Renal cortical epithelial cell (primary cell): ENCODE measurements at regions not wholly inside any gene's neighbourhood (a gene's known extent, or its start where the extent isn't known, plus 50 kb on each side); places are given as distances from the start of the nearest gene placed in this dataset.

Source experiments
- DNase-seq: peaks from one replicate; pipeline ENCODE4 v3.0.0-alpha.2; 2011; ENCODE audit warnings: low read depth

DNA sequence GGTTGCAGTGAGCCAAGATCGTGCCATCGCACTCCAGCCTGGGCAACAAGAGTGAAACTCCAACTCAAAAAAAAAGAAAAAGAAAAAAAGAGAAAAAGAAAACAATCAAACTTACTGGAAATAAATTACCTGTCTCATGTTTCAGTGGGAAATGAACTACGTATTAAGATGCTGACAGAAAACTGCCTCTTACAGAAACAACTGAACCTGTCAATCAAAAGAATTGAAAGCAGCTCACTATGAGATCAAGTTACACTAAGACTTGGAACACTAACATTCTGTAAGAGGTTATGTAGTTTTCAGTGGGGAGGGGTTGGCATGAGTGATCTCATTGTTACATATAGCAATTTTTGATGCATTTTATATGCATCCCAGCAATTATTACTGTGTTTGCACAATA, 64.4 kb upstream of the SPATA31E1 start:
- no peak for DNase-seq

GRCh38 chr9:87824216-87824875, 58.3 kb upstream of the SPATA31E1 start:
- DNase-seq: no peak

- DNase-seq: no peak
Observed at GRCh38 chr9:87824886-87825285, 57.8 kb upstream of the SPATA31E1 start.

GRCh38 chr9:87826331-87826730, 56.3 kb upstream of the SPATA31E1 start:
- DNase-seq: no peak

DNA sequence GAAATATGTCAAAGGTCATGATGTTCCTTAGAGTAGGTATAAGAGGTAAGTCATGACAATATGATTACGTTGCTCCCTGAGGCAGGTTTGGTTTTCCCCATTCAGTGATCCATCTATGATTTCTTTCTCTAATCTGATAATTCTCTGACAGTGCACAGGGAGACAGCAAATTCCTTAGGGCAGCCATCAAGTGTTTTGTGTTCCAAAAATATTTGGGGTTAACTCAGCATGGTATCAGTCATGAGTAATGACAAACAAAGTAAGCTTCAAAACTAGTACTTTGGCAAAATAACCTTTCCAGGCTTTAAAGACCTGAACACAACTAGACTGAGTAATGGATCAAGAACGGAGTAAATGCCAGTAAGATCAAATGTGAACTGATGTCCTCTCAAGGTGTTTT, 55.3 kb upstream of the SPATA31E1 start:
- no peak for DNase-seq

DNA sequence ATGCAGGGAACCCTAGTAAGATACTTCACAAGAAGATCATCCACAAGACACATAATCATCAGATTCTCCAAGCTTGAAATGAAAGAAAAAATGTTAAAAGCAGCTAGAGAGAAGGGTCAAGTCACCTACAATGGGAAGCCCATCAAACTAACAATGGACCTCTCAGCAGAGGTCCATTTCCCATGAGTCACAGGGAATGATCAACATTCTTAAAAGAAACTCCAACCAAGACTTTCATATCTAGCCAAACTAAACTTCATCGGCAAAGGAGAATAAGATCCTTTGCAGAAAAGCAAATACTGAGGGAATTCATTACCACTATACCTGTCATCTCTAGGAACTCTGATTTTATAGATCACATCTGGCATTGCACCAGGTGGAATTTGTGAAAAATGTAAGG, 52.9 kb upstream of the SPATA31E1 start:
- peak; percentile 18 for DNase-seq

GRCh38 chr9:87830446-87830845, 52.2 kb upstream of the SPATA31E1 start:
- peak; percentile 14 for DNase-seq

- no peak for DNase-seq
Observed at GRCh38 chr9:87831159-87831558, 51.5 kb upstream of the SPATA31E1 start.
